Smooth muscle cell (in vitro differentiated cells): ENCODE measurements at regions not wholly inside any gene's neighbourhood (a gene's known extent, or its start where the extent isn't known, plus 50 kb on each side); places are given as distances from the start of the nearest gene placed in this dataset.

Experiments used
- DNase-seq: peaks from one replicate; lab custom pipeline; 2025; ENCODE audit not compliant: unreplicated experiment; lab: John Stamatoyannopoulos, UW
- H2AFZ ChIP-seq: fragments of 200-600 bp; sonication (generic); 2 replicates; pipeline ENCODE4 v1.6.0; 2016; ENCODE audit warnings: antibody characterized with exemption, low read depth, mild to moderate bottlenecking
- H3F3A ChIP-seq: fragments of 200-600 bp; sonication (generic); 2 replicates; pipeline ENCODE4 v1.6.0; 2017; ENCODE audit warnings: antibody characterized with exemption, low read depth
- H3K27ac ChIP-seq: fragments of 200-600 bp; sonication (generic); 2 replicates; pipeline ENCODE4 v1.5.1; 2016; ENCODE audit warnings: low read depth, mild to moderate bottlenecking
- H3K27me3 ChIP-seq: fragments of 200-600 bp; sonication (generic); 2 replicates; pipeline ENCODE4 v1.6.1; 2016; ENCODE audit warnings: low read depth, mild to moderate bottlenecking
- H3K36me3 ChIP-seq: fragments of 200-600 bp; sonication (generic); 2 replicates; pipeline ENCODE4 v1.5.1; 2016; ENCODE audit warnings: low read depth
- H3K4me1 ChIP-seq: fragments of 200-600 bp; sonication (generic); 2 replicates; pipeline ENCODE4 v1.5.1; 2016; ENCODE audit warnings: low read depth
- H3K4me2 ChIP-seq: fragments of 200-600 bp; sonication (generic); 2 replicates; pipeline ENCODE4 v1.6.0; 2016; ENCODE audit warnings: mild to moderate bottlenecking
- H3K4me3 ChIP-seq: fragments of 200-600 bp; sonication (generic); 2 replicates; pipeline ENCODE4 v1.5.1; 2016; ENCODE audit warnings: mild to moderate bottlenecking
- H3K79me2 ChIP-seq: fragments of 200-600 bp; sonication (generic); 2 replicates; pipeline ENCODE4 v1.6.0; 2016; ENCODE audit warnings: low read depth, mild to moderate bottlenecking
- H3K9ac ChIP-seq: fragments of 200-600 bp; sonication (generic); 2 replicates; pipeline ENCODE4 v1.6.0; 2016; ENCODE audit warnings: low read depth
- H3K9me3 ChIP-seq: fragments of 200-600 bp; sonication (generic); replicated peaks from 2 replicates; pipeline ENCODE4 v1.5.1; 2016; ENCODE audit warnings: low read depth
- H4K20me1 ChIP-seq: fragments of 200-600 bp; sonication (generic); 2 replicates; pipeline ENCODE4 v1.6.0; 2016; ENCODE audit warnings: low read depth
- CTCF ChIP-seq: fragments of 200-600 bp; sonication (generic); IDR thresholded peaks from 2 replicates; pipeline ENCODE4 v1.5.1; 2017; ENCODE audit warnings: borderline replicate concordance, mild to moderate bottlenecking, antibody characterized with exemption; ENCODE audit not compliant: insufficient read depth, poor library complexity, severe bottlenecking
- WGBS: methylation state at CpG from one replicate; pipeline ENCODE4 v1.1.7; 2016; ENCODE audit warnings: low lambda C conversion rate; 5-methylcytosine and 5-hydroxymethylcytosine counted together

- TF ChIP-seq CTCF: no peak
- Histone ChIP-seq H3K9ac (no peak overlapping the region), H3K27me3 (peaks cover 6% of the 10 kb centered on the region), H3K36me3 (no peaks in the 10 kb centered on the region), H3K9me3 (no peaks in the 10 kb centered on the region), H3K4me1 (no peaks in the 10 kb centered on the region), H3F3A (no peaks in the 10 kb centered on the region), H3K79me2 (no peaks in the 10 kb centered on the region), H3K4me3 (no peak overlapping the region), H3K4me2 (no peak overlapping the region), H2AFZ (no peak overlapping the region), H3K27ac (no peak overlapping the region), H4K20me1 (no peaks in the 10 kb centered on the region)
- WGBS: 90% methylated on average over 3 of the region's 3 CpGs
- no peak for DNase-seq
Observed at GRCh38 chr7:142347091-142347490, 89.2 kb upstream of the PRSS58 start.

GRCh38 chr7:142345811-142346210 lies 88.0 kb upstream of the PRSS58 start:
- Histone ChIP-seq H3K27me3 (peaks cover 3% of the 10 kb centered on the region), H4K20me1 (no peaks in the 10 kb centered on the region), H3K36me3 (no peaks in the 10 kb centered on the region), H3K79me2 (no peaks in the 10 kb centered on the region), H3K27ac (no peak overlapping the region), H3K4me3 (no peak overlapping the region), H3K4me2 (no peak overlapping the region), H2AFZ (no peak overlapping the region), H3K4me1 (no peaks in the 10 kb centered on the region), H3F3A (no peaks in the 10 kb centered on the region), H3K9me3 (no peaks in the 10 kb centered on the region), H3K9ac (no peak overlapping the region)
- DNase-seq: no peak
- no peak for TF ChIP-seq CTCF
- 85% methylated on average over 5 of the region's 5 CpGs for WGBS

- no peak for DNase-seq
Observed at GRCh38 chr7:142338633-142339501, 81.0 kb upstream of the PRSS58 start.

More at GRCh38 chr7:142338633-142339501, 81.0 kb upstream of the PRSS58 start:
- no peaks in the 10 kb centered on the region for H3K79me2 ChIP-seq
- no peak overlapping the region for H2AFZ ChIP-seq
- H3K4me1 ChIP-seq: no peaks in the 10 kb centered on the region
- no peaks in the 10 kb centered on the region for H4K20me1 ChIP-seq
- no peaks in the 10 kb centered on the region for H3K9me3 ChIP-seq
- H3K4me3 ChIP-seq: no peak overlapping the region
- no peaks in the 10 kb centered on the region for H3F3A ChIP-seq
- no peak overlapping the region for H3K4me2 ChIP-seq
- no peaks in the 10 kb centered on the region for H3K36me3 ChIP-seq
- H3K9ac ChIP-seq: no peak overlapping the region
- TF ChIP-seq CTCF: peak; percentile 7
- H3K27ac ChIP-seq: no peak overlapping the region
- WGBS: 56% methylated on average over 6 of the region's 6 CpGs
- H3K27me3 ChIP-seq: no peaks in the 10 kb centered on the region
